Hepatocyte (in vitro differentiated cells): ENCODE measurements at regions not wholly inside any gene's neighbourhood (a gene's known extent, or its start where the extent isn't known, plus 50 kb on each side); places are given as distances from the start of the nearest gene placed in this dataset.
A peak's percentile ranks its signal among the peaks of the same experiment; 100 is the strongest.
"Not testable (repeated sequence)": the region's sequence is repeated elsewhere in the genome, so short reads cannot be mapped to it uniquely, and the experiment has no call there.

Experiments used
- DNase-seq: peaks from one replicate; pipeline ENCODE4 v3.0.0-alpha.2; 2016; ENCODE audit warnings: low spot score
- H2AFZ ChIP-seq: fragments of 200-600 bp; sonication (generic); 2 replicates; pipeline ENCODE4 v1.6.0; 2016; ENCODE audit warnings: antibody characterized with exemption, mild to moderate bottlenecking
- H3K27ac ChIP-seq: fragments of 200-600 bp; sonication (generic); 2 replicates; pipeline ENCODE4 v1.5.1; 2016; ENCODE audit warnings: mild to moderate bottlenecking
- H3K27me3 ChIP-seq: fragments of 200-600 bp; sonication (generic); 2 replicates; pipeline ENCODE4 v1.6.1; 2016
- H3K36me3 ChIP-seq: fragments of 200-600 bp; sonication (generic); replicated peaks from 2 replicates; pipeline ENCODE4 v1.5.1; 2016; ENCODE audit warnings: low read depth; ENCODE audit not compliant: insufficient read depth
- H3K4me1 ChIP-seq: fragments of 200-600 bp; sonication (generic); 2 replicates; pipeline ENCODE4 v1.5.1; 2016; ENCODE audit warnings: mild to moderate bottlenecking, moderate library complexity; ENCODE audit not compliant: insufficient read depth
- H3K4me2 ChIP-seq: fragments of 200-600 bp; sonication (generic); 2 replicates; pipeline ENCODE4 v1.6.0; 2016
- H3K4me3 ChIP-seq: fragments of 200-600 bp; sonication (generic); 2 replicates; pipeline ENCODE4 v1.5.1; 2016; ENCODE audit warnings: mild to moderate bottlenecking
- H3K79me2 ChIP-seq: fragments of 200-600 bp; sonication (generic); 2 replicates; pipeline ENCODE4 v1.6.0; 2017; ENCODE audit warnings: mild to moderate bottlenecking
- H3K9me2 ChIP-seq: fragments of 200-600 bp; sonication (generic); replicated peaks from 2 replicates; pipeline ENCODE4 v1.6.0; 2017; ENCODE audit warnings: mild to moderate bottlenecking; ENCODE audit not compliant: insufficient read depth
- H3K9me3 ChIP-seq: fragments of 200-600 bp; sonication (generic); 2 replicates; pipeline ENCODE4 v1.5.1; 2016; ENCODE audit warnings: low read depth, mild to moderate bottlenecking
- H4K20me1 ChIP-seq: fragments of 200-600 bp; sonication (generic); 2 replicates; pipeline ENCODE4 v1.6.0; 2016; ENCODE audit warnings: mild to moderate bottlenecking; ENCODE audit not compliant: insufficient read depth, poor library complexity, severe bottlenecking
- EZH2 ChIP-seq: fragments of 200-600 bp; sonication (generic); IDR thresholded peaks from 2 replicates; pipeline ENCODE4 v1.6.1; 2016; ENCODE audit warnings: antibody characterized with exemption, mild to moderate bottlenecking, borderline replicate concordance
- EZH2phosphoT487 ChIP-seq: fragments of 200-600 bp; sonication (generic); IDR thresholded peaks from one replicate; pipeline ENCODE4 v1.6.1; 2018; ENCODE audit warnings: antibody characterized with exemption, mild to moderate bottlenecking, low read depth, moderate library complexity; ENCODE audit not compliant: unreplicated experiment, severe bottlenecking
- WGBS: methylation state at CpG from one replicate; pipeline ENCODE4 v1.1.6; 2016; ENCODE audit warnings: low lambda C conversion rate; ENCODE audit errors: missing lambda C conversion rate; 5-methylcytosine and 5-hydroxymethylcytosine counted together
- TF ChIP-seq, protein P1 (sequence below): fragments of 200-600 bp; sonication (generic); IDR thresholded peaks from 2 replicates; pipeline ENCODE4 v1.5.1; 2016; ENCODE audit warnings: antibody characterized with exemption, mild to moderate bottlenecking; ENCODE audit not compliant: poor library complexity

DNA sequence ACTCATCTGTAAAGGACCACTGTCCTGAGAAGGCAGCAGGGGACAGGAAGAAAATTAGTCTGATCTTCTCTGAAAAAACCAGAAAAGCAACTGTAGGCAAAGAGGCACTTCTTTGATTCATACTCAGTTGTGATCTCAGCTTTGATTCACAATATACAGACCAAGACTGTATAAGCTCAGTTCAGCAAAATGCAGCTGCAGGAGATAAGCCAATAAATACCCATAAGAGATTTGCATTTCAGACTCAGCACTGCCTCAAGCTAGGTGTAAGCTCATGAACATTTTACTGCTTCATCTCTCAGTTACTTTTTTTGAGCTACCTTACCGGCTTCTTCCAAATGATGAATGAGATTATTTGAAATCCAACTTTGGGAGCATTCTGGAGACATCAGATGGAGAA, 64.2 kb upstream of the LYZL1 start:
- WGBS: 63% methylated on average over 1 of the region's 1 CpG
- no peak overlapping the region for H3K27ac ChIP-seq
- H3K36me3 ChIP-seq: no peaks in the 10 kb centered on the region
- no peak overlapping the region for H3K4me2 ChIP-seq
- H3K9me2 ChIP-seq: no peaks in the 10 kb centered on the region
- no peaks in the 10 kb centered on the region for H3K27me3 ChIP-seq
- H2AFZ ChIP-seq: no peak overlapping the region
- no peaks in the 10 kb centered on the region for H3K79me2 ChIP-seq
- TF ChIP-seq EZH2: no peak
- TF ChIP-seq, protein P1, sequence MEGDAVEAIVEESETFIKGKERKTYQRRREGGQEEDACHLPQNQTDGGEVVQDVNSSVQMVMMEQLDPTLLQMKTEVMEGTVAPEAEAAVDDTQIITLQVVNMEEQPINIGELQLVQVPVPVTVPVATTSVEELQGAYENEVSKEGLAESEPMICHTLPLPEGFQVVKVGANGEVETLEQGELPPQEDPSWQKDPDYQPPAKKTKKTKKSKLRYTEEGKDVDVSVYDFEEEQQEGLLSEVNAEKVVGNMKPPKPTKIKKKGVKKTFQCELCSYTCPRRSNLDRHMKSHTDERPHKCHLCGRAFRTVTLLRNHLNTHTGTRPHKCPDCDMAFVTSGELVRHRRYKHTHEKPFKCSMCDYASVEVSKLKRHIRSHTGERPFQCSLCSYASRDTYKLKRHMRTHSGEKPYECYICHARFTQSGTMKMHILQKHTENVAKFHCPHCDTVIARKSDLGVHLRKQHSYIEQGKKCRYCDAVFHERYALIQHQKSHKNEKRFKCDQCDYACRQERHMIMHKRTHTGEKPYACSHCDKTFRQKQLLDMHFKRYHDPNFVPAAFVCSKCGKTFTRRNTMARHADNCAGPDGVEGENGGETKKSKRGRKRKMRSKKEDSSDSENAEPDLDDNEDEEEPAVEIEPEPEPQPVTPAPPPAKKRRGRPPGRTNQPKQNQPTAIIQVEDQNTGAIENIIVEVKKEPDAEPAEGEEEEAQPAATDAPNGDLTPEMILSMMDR: no peak
- TF ChIP-seq EZH2phosphoT487: no peak
- H3K9me3 ChIP-seq: no peaks in the 10 kb centered on the region
- H3K4me1 ChIP-seq: peaks cover 7% of the 10 kb centered on the region
- DNase-seq: no peak
- H3K4me3 ChIP-seq: no peak overlapping the region
- H4K20me1 ChIP-seq: no peaks in the 10 kb centered on the region

DNA sequence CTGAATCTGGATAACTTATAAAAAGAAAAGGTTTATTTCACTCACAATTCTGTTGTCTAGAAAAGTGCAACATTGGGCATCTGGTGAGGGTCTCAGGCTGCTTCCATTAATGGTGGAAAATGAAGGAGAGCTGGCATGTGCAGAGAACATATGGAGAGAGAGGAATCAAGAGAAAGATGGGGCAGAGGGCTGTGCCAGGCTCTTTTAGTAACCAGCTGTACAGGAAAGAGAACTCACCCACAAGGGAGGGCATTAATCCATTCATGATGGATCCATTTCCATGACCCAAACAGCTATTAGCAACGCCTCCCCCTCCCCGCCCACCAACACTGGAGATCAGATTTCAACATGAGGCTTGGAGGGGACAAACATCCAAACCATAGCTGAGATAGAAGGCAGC, 61.7 kb upstream of the LYZL1 start:
- WGBS: 39% methylated on average over 2 of the region's 2 CpGs
- TF ChIP-seq EZH2 (no peak), EZH2phosphoT487 (no peak)
- TF ChIP-seq, protein P1: no peak
- no peaks in the 10 kb centered on the region for H3K27me3 ChIP-seq
- no peak overlapping the region for H3K4me3 ChIP-seq
- H3K9me3 ChIP-seq: no peaks in the 10 kb centered on the region
- H3K79me2 ChIP-seq: no peaks in the 10 kb centered on the region
- no peak overlapping the region for H2AFZ ChIP-seq
- no peak overlapping the region for H3K4me2 ChIP-seq
- no peaks in the 10 kb centered on the region for H4K20me1 ChIP-seq
- H3K4me1 ChIP-seq: peaks cover 7% of the 10 kb centered on the region
- DNase-seq: no peak
- H3K9me2 ChIP-seq: no peaks in the 10 kb centered on the region
- no peaks in the 10 kb centered on the region for H3K36me3 ChIP-seq
- no peak overlapping the region for H3K27ac ChIP-seq

DNA sequence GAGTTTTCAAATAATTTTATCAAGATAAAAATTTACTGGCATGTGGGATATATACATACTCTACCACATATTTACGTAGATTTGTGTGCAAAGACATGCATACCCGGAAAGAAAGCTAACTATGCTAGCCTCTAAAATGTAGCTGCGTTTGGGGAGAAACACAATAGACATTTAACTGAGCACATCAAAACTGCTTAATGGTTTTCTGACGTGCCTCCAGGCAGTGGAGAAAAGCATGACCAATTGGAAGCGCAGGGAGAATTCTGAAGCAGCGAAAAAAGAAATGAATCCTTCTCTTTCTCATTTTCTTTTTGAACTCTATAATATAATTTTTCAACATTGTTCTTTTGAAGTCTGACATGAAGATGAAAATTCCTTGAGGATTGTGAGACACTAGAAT, 60.3 kb upstream of the LYZL1 start:
- no peaks in the 10 kb centered on the region for H3K27me3 ChIP-seq
- no peak overlapping the region for H3K4me2 ChIP-seq
- no peak overlapping the region for H3K4me3 ChIP-seq
- TF ChIP-seq EZH2 (no peak), EZH2phosphoT487 (no peak)
- TF ChIP-seq, protein P1: no peak
- no peaks in the 10 kb centered on the region for H3K79me2 ChIP-seq
- no peak overlapping the region for H2AFZ ChIP-seq
- no peaks in the 10 kb centered on the region for H3K36me3 ChIP-seq
- H4K20me1 ChIP-seq: no peaks in the 10 kb centered on the region
- DNase-seq: no peak
- WGBS: 48% methylated on average over 6 of the region's 6 CpGs
- peak overlapping the region; percentile 1 for H3K27ac ChIP-seq
- no peaks in the 10 kb centered on the region for H3K9me3 ChIP-seq
- H3K4me1 ChIP-seq: peaks cover 7% of the 10 kb centered on the region
- no peaks in the 10 kb centered on the region for H3K9me2 ChIP-seq

DNA sequence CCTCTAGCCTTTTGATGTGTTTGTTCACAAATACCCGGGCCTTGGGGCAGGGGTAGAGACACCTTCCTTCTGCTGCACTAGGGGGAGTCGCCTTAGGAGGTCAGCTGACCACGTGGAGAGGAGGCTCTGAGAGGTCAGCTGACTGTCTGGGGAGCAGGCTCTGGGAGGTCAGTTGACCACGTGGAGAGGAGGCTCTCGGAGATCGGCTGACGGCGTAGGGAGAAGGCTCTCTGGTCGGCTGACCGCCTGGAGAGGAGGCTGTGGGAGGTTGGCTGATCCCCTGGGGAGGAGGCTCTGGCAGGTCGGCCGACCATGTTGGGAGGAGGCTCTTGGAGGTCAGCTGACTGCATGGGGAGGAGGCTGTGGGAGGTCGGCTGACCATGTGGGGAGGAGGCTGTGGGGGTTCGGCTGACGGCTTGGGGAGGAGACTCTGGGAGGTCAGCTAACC, 59.6 kb upstream of the LYZL1 start:
- no peak overlapping the region for H3K4me3 ChIP-seq
- H3K36me3 ChIP-seq: no peaks in the 10 kb centered on the region
- no peaks in the 10 kb centered on the region for H3K27me3 ChIP-seq
- peak overlapping the region; percentile 1 for H3K27ac ChIP-seq
- H2AFZ ChIP-seq: no peak overlapping the region
- H3K4me2 ChIP-seq: no peak overlapping the region
- 92% methylated on average over 15 of the region's 15 CpGs for WGBS
- TF ChIP-seq EZH2phosphoT487: no peak
- TF ChIP-seq, protein P1: no peak
- H3K9me2 ChIP-seq: no peaks in the 10 kb centered on the region
- no peak for DNase-seq
- no peaks in the 10 kb centered on the region for H4K20me1 ChIP-seq
- H3K4me1 ChIP-seq: peaks cover 7% of the 10 kb centered on the region
- H3K79me2 ChIP-seq: no peaks in the 10 kb centered on the region
- no peaks in the 10 kb centered on the region for H3K9me3 ChIP-seq

DNA sequence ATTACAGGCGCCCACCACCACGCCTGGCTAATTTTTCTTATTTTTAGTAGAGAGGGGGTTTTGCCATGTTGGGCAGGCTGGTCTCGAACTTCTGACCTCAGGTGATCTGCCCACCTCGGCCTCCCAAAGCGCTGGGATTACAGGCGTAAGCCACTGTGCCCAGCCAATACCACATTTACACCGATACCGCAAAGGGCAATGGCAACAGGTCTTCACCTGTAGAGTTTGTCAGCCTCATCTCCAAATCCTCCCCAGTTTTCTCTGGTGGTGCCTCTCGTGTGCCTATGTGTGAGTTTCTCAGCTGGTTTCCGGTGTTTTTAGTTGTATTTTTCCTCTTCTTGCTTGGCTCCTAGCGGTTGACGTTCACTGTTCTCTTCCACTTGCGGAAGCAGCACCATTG, 52.0 kb upstream of the LYZL1 start:
- not testable (repeated sequence) for H3K9me2 ChIP-seq, H3K27ac ChIP-seq, H3K4me2 ChIP-seq, H3K4me3 ChIP-seq, H3K79me2 ChIP-seq, H3K27me3 ChIP-seq, H3K9me3 ChIP-seq, H2AFZ ChIP-seq, DNase-seq, H3K36me3 ChIP-seq, H4K20me1 ChIP-seq
- WGBS: 96% methylated on average over 13 of the region's 13 CpGs
- H3K4me1 ChIP-seq: peaks cover 22% of the 10 kb centered on the region
